HG03520 (cell line): ENCODE measurements at regions not wholly inside any gene's neighbourhood (a gene's known extent, or its start where the extent isn't known, plus 50 kb on each side); places are given as distances from the start of the nearest gene placed in this dataset.
"Not testable (repeated sequence)": the region's sequence is repeated elsewhere in the genome, so short reads cannot be mapped to it uniquely, and the experiment has no call there.

Experiments
- ATAC-seq: cut with Tn5 transposase; IDR thresholded peaks from one replicate; pipeline ENCODE4 v1.9.1; 2021; ENCODE audit warnings: mild to moderate bottlenecking, moderate library complexity; ENCODE audit not compliant: unreplicated experiment

GRCh38 chr18:25510096-25510495, 158.1 kb upstream of the ZNF521 start:
- no peak for ATAC-seq

GRCh38 chr18:25503567-25504081, 151.7 kb upstream of the ZNF521 start:
- ATAC-seq: no peak

GRCh38 chr18:25497151-25497794, 145.3 kb upstream of the ZNF521 start:
- no peak for ATAC-seq

GRCh38 chr18:25496544-25496943, 144.6 kb upstream of the ZNF521 start:
- ATAC-seq: no peak

- no peak for ATAC-seq
These were observed 143.6 kb upstream of the ZNF521 start for GRCh38 chr18:25495606-25496005.

GRCh38 chr18:25494888-25495287, 142.9 kb upstream of the ZNF521 start:
- ATAC-seq: no peak

- ATAC-seq: no peak
These were observed 141.4 kb upstream of the ZNF521 start for GRCh38 chr18:25493401-25493800.

- no peak for ATAC-seq
These were observed 138.3 kb upstream of the ZNF521 start for GRCh38 chr18:25490316-25490715.

- ATAC-seq: no peak
These were observed 121.0 kb upstream of the ZNF521 start for GRCh38 chr18:25473008-25473407.

GRCh38 chr18:25470756-25471524, 119.0 kb upstream of the ZNF521 start:
- ATAC-seq: not testable (repeated sequence)

- no peak for ATAC-seq
These were observed 118.1 kb upstream of the ZNF521 start for GRCh38 chr18:25470062-25470461.

- no peak for ATAC-seq
These were observed 117.5 kb upstream of the ZNF521 start for GRCh38 chr18:25469489-25469888.

- no peak for ATAC-seq
These were observed 115.4 kb upstream of the ZNF521 start for GRCh38 chr18:25467226-25467987.

GRCh38 chr18:25465152-25465732, 113.3 kb upstream of the ZNF521 start:
- ATAC-seq: no peak

- no peak for ATAC-seq
These were observed 112.3 kb upstream of the ZNF521 start for GRCh38 chr18:25464227-25464626.

- ATAC-seq: no peak
These were observed 111.8 kb upstream of the ZNF521 start for GRCh38 chr18:25463726-25464125.

GRCh38 chr18:25459814-25460213, 107.8 kb upstream of the ZNF521 start:
- ATAC-seq: no peak

- ATAC-seq: no peak
These were observed 105.6 kb upstream of the ZNF521 start for GRCh38 chr18:25457601-25458000.

- ATAC-seq: no peak
These were observed 105.2 kb upstream of the ZNF521 start for GRCh38 chr18:25457126-25457525.

GRCh38 chr18:25456334-25457010, 104.5 kb upstream of the ZNF521 start:
- no peak for ATAC-seq

GRCh38 chr18:25455646-25456045, 103.7 kb upstream of the ZNF521 start:
- ATAC-seq: no peak
